MM.1S (cell line): ENCODE measurements at regions not wholly inside any gene's neighbourhood (a gene's known extent, or its start where the extent isn't known, plus 50 kb on each side); places are given as distances from the start of the nearest gene placed in this dataset.

Experiments used
- DNase-seq: peaks from one replicate; pipeline ENCODE4 v3.0.0-alpha.2; 2015
- H2AFZ ChIP-seq: fragments of 300-600 bp; sonication (generic); 2 replicates; pipeline ENCODE4 v1.6.0; 2016; ENCODE audit warnings: antibody characterized with exemption, low read length
- H3F3A ChIP-seq: fragments of 300-600 bp; sonication (generic); 2 replicates; pipeline ENCODE4 v1.6.1; 2016; ENCODE audit warnings: mild to moderate bottlenecking, antibody characterized with exemption, low read length, moderate library complexity, mixed read lengths; ENCODE audit not compliant: insufficient read depth
- H3K27ac ChIP-seq: fragments of 300-600 bp; sonication (generic); 2 replicates; pipeline ENCODE4 v1.5.1; 2016; ENCODE audit warnings: mild to moderate bottlenecking, low read length
- H3K27me3 ChIP-seq: fragments of 300-600 bp; sonication (generic); replicated peaks from 2 replicates; pipeline ENCODE4 v1.6.0; 2016; ENCODE audit warnings: low read length; ENCODE audit not compliant: insufficient read depth
- H3K36me3 ChIP-seq: fragments of 300-600 bp; sonication (generic); replicated peaks from 2 replicates; pipeline ENCODE4 v1.6.1; 2016; ENCODE audit warnings: mild to moderate bottlenecking, low read length, mixed read lengths; ENCODE audit not compliant: insufficient read depth
- H3K4me1 ChIP-seq: fragments of 300-600 bp; sonication (generic); 2 replicates; pipeline ENCODE4 v1.6.1; 2016; ENCODE audit warnings: low read length, mixed read lengths
- H3K4me2 ChIP-seq: fragments of 300-600 bp; sonication (generic); 2 replicates; pipeline ENCODE4 v1.6.0; 2016; ENCODE audit warnings: low read depth, low read length
- H3K4me3 ChIP-seq: fragments of 300-600 bp; sonication (generic); 2 replicates; pipeline ENCODE4 v1.5.1; 2016; ENCODE audit warnings: low read length, mixed read lengths
- H3K79me2 ChIP-seq: fragments of 300-600 bp; sonication (generic); 2 replicates; pipeline ENCODE4 v1.6.1; 2016; ENCODE audit warnings: mixed run types, low read length, mixed read lengths
- H3K9ac ChIP-seq: fragments of 300-600 bp; sonication (generic); 2 replicates; pipeline ENCODE4 v1.6.1; 2016; ENCODE audit warnings: low read length, mixed read lengths
- H3K9me2 ChIP-seq: fragments of 300-600 bp; sonication (generic); replicated peaks from 2 replicates; pipeline ENCODE4 v1.6.1; 2016; ENCODE audit warnings: mild to moderate bottlenecking, low read length, mixed read lengths; ENCODE audit not compliant: insufficient read depth
- H3K9me3 ChIP-seq: fragments of 300-600 bp; sonication (generic); replicated peaks from 2 replicates; pipeline ENCODE4 v1.6.1; 2016; ENCODE audit warnings: mild to moderate bottlenecking, low read length, mixed read lengths; ENCODE audit not compliant: insufficient read depth
- H4K20me1 ChIP-seq: fragments of 300-600 bp; sonication (generic); 2 replicates; pipeline ENCODE4 v1.6.1; 2016; ENCODE audit warnings: mild to moderate bottlenecking, low read length, moderate library complexity, mixed read lengths; ENCODE audit not compliant: insufficient read depth
- CTCF ChIP-seq: fragments of 300-600 bp; sonication (generic); IDR thresholded peaks from 2 replicates; pipeline ENCODE4 v1.5.1; 2016; ENCODE audit warnings: antibody characterized with exemption, low read length, mixed read lengths
- EZH2 ChIP-seq: fragments of 300-600 bp; sonication (generic); optimal IDR thresholded peaks from 2 replicates; pipeline ENCODE3; 2017; ENCODE audit warnings: low read depth, mild to moderate bottlenecking, antibody characterized with exemption, low read length, mixed read lengths
- EZH2phosphoT487 ChIP-seq: fragments of 300-600 bp; sonication (generic); IDR thresholded peaks from 2 replicates; pipeline ENCODE4 v1.6.1; 2018; ENCODE audit warnings: antibody characterized with exemption, low read length

- Histone ChIP-seq H3K79me2 (no peaks in the 10 kb centered on the region), H3F3A (no peaks in the 10 kb centered on the region), H3K27me3 (no peaks in the 10 kb centered on the region), H2AFZ (no peak overlapping the region), H3K4me1 (no peaks in the 10 kb centered on the region), H3K4me2 (no peak overlapping the region), H3K36me3 (no peaks in the 10 kb centered on the region), H3K4me3 (no peak overlapping the region), H3K27ac (no peak overlapping the region), H4K20me1 (no peaks in the 10 kb centered on the region), H3K9me2 (no peaks in the 10 kb centered on the region), H3K9ac (no peak overlapping the region), H3K9me3 (no peaks in the 10 kb centered on the region)
- no peak for DNase-seq
- no peak for TF ChIP-seq EZH2
- no peak for TF ChIP-seq CTCF
- TF ChIP-seq EZH2phosphoT487 = no peak
These were observed 408.6 kb downstream of the TCERG1L start for GRCh38 chr10:130902929-130903328.

- Histone ChIP-seq H2AFZ (no peak overlapping the region), H3K27me3 (no peaks in the 10 kb centered on the region), H3K4me2 (no peak overlapping the region), H3K36me3 (no peaks in the 10 kb centered on the region), H3K9me3 (no peaks in the 10 kb centered on the region), H3K4me1 (no peaks in the 10 kb centered on the region), H3F3A (no peaks in the 10 kb centered on the region), H3K9me2 (no peaks in the 10 kb centered on the region), H3K79me2 (no peaks in the 10 kb centered on the region), H3K9ac (no peak overlapping the region), H4K20me1 (no peaks in the 10 kb centered on the region), H3K4me3 (no peak overlapping the region), H3K27ac (no peak overlapping the region)
- DNase-seq = no peak
- TF ChIP-seq EZH2 = no peak
- no peak for TF ChIP-seq EZH2phosphoT487
These were observed 406.8 kb downstream of the TCERG1L start for GRCh38 chr10:130904676-130905075.

GRCh38 chr10:130905386-130905785 lies 406.1 kb downstream of the TCERG1L start:
- H3F3A ChIP-seq = no peaks in the 10 kb centered on the region
- H3K9me3 ChIP-seq = no peaks in the 10 kb centered on the region
- no peak overlapping the region for H3K27ac ChIP-seq
- no peaks in the 10 kb centered on the region for H4K20me1 ChIP-seq
- H2AFZ ChIP-seq = no peak overlapping the region
- H3K4me3 ChIP-seq = no peak overlapping the region
- H3K4me2 ChIP-seq = no peak overlapping the region
- no peaks in the 10 kb centered on the region for H3K79me2 ChIP-seq
- no peaks in the 10 kb centered on the region for H3K36me3 ChIP-seq
- TF ChIP-seq EZH2 (no peak), EZH2phosphoT487 (no peak), CTCF (no peak)
- H3K4me1 ChIP-seq = no peaks in the 10 kb centered on the region
- DNase-seq = no peak
- H3K9me2 ChIP-seq = no peaks in the 10 kb centered on the region
- H3K9ac ChIP-seq = no peak overlapping the region
- H3K27me3 ChIP-seq = no peaks in the 10 kb centered on the region

- no peaks in the 10 kb centered on the region for H4K20me1 ChIP-seq
- H3K9ac ChIP-seq = no peak overlapping the region
- H3K4me2 ChIP-seq = no peak overlapping the region
- H3K36me3 ChIP-seq = no peaks in the 10 kb centered on the region
- no peaks in the 10 kb centered on the region for H3K4me1 ChIP-seq
- TF ChIP-seq EZH2 = no peak
- TF ChIP-seq CTCF = no peak
- TF ChIP-seq EZH2phosphoT487 = no peak
- H2AFZ ChIP-seq = no peak overlapping the region
- H3K79me2 ChIP-seq = no peaks in the 10 kb centered on the region
- H3K4me3 ChIP-seq = no peak overlapping the region
- H3K27me3 ChIP-seq = no peaks in the 10 kb centered on the region
- H3K9me3 ChIP-seq = no peaks in the 10 kb centered on the region
- no peaks in the 10 kb centered on the region for H3F3A ChIP-seq
- no peak for DNase-seq
- H3K27ac ChIP-seq = no peak overlapping the region
- H3K9me2 ChIP-seq = no peaks in the 10 kb centered on the region
These were observed 405.6 kb downstream of the TCERG1L start for GRCh38 chr10:130905921-130906320.
